ENCODE measurements at regions not wholly inside any gene's neighbourhood (a gene's known extent, or its start where the extent isn't known, plus 50 kb on each side); places are given as distances from the start of the nearest gene placed in this dataset.

DNA sequence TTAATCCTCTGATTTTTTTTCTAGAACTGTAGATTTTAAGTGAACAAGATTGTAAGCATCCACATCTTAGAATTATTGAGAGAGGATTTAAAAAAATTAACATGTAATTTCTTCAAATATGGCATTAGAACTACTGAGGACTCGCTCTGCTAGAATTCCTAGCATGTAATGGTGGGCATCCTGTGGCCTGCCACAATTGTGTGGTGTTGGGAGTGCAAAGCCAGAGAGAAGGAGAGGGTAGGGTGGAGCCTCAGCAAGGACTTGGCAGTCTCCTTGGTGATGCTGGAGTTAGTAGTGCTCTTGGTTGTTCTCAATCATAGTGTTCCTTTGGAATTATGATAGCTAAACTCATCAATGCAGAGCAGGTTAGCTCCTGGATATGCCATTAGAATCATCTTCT is 443.9 kb upstream of the TBL1XR1 start:
- DNase-seq (ENCODE audit: low read depth, low spot score): no peak
- Histone ChIP-seq H3K9me3 (replicated peaks; ENCODE audit: control insufficient read depth, insufficient read depth, low read length) (no peaks in the 10 kb centered on the region), H3K27me3 (ENCODE audit: control insufficient read depth in 2 of 2, insufficient read depth in 2 of 2, low read length in 2 of 2) (no peaks in the 10 kb centered on the region), H3K4me2 (ENCODE audit: insufficient read depth, low read length) (no peak overlapping the region), H3K9me1 (replicated peaks; ENCODE audit: control insufficient read depth, extremely low read depth, insufficient read depth, low read length) (no peaks in the 10 kb centered on the region), H4K20me1 (replicated peaks; ENCODE audit: control insufficient read depth, extremely low read depth, insufficient read depth, low read length) (no peaks in the 10 kb centered on the region), H3K79me2 (ENCODE audit: control insufficient read depth, insufficient read depth, low read length) (no peaks in the 10 kb centered on the region), H3K27ac (ENCODE audit: insufficient read depth, low read depth, low read length) (no peak overlapping the region), H3K4me1 (ENCODE audit: control insufficient read depth, extremely low read depth, insufficient read depth, low read length) (no peaks in the 10 kb centered on the region), H2AFZ (ENCODE audit: low read depth, low read length) (no peak overlapping the region), H3K36me3 (ENCODE audit: control insufficient read depth in 2 of 2, extremely low read depth in 1 of 2, insufficient read depth in 2 of 2, low read length in 2 of 2) (no peaks in the 10 kb centered on the region), H3K9ac (replicated peaks; ENCODE audit: extremely low read depth, insufficient read depth, low read length) (no peak overlapping the region), H3K4me3 (replicated peaks in 1 of 3; ENCODE audit: insufficient read depth in 1 of 3, low read depth in 1 of 3, low read length in 3 of 3) (no peak overlapping the region)
- TF ChIP-seq FOS (IDR thresholded peaks at IDR 0.05; ENCODE audit: borderline replicate concordance, insufficient read depth, low read length) (no peak), JUN (IDR thresholded peaks at IDR 0.05; ENCODE audit: borderline replicate concordance, insufficient read depth, insufficient read length, low read depth) (no peak), POLR2A (IDR thresholded peaks at IDR 0.05; ENCODE audit: low read depth, low read length) (no peak), MYC (IDR thresholded peaks at IDR 0.05; ENCODE audit: low read depth, low read length) (no peak), GATA2 (IDR thresholded peaks at IDR 0.05; ENCODE audit: insufficient read depth, insufficient read length, low read depth, low read length) (no peak), EZH2 (IDR thresholded peaks at IDR 0.05; ENCODE audit: borderline replicate concordance, low read depth, low read length, severe bottlenecking) (no peak), POLR2AphosphoS5 (IDR thresholded peaks at IDR 0.05; ENCODE audit: insufficient read depth, low read depth, low read length) (no peak)
- TF ChIP-seq, protein P1, sequence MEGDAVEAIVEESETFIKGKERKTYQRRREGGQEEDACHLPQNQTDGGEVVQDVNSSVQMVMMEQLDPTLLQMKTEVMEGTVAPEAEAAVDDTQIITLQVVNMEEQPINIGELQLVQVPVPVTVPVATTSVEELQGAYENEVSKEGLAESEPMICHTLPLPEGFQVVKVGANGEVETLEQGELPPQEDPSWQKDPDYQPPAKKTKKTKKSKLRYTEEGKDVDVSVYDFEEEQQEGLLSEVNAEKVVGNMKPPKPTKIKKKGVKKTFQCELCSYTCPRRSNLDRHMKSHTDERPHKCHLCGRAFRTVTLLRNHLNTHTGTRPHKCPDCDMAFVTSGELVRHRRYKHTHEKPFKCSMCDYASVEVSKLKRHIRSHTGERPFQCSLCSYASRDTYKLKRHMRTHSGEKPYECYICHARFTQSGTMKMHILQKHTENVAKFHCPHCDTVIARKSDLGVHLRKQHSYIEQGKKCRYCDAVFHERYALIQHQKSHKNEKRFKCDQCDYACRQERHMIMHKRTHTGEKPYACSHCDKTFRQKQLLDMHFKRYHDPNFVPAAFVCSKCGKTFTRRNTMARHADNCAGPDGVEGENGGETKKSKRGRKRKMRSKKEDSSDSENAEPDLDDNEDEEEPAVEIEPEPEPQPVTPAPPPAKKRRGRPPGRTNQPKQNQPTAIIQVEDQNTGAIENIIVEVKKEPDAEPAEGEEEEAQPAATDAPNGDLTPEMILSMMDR (IDR thresholded peaks at IDR 0.05; ENCODE audit: extremely low read depth in 1 of 2, insufficient read depth in 1 of 2, low read depth in 1 of 2, low read length in 2 of 2): no peak
- TF ChIP-seq, protein P2, sequence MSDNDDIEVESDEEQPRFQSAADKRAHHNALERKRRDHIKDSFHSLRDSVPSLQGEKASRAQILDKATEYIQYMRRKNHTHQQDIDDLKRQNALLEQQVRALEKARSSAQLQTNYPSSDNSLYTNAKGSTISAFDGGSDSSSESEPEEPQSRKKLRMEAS (IDR thresholded peaks at IDR 0.05; ENCODE audit: insufficient read depth, insufficient read length): no peak
- intact Hi-C loops (cut with micrococcal nuclease) (no loop called here), dilution Hi-C loops (cut with MboI; ENCODE audit: extremely low pct_ligation_motif_present, low sequenced_read_pairs) (no loop called here)
- BruUV-seq (replicated peaks): no TSS peak
- FAIRE-seq: no peak
- ChIA-PET POLR2A (no interaction called here), CTCF (no interaction called here)
